PC-9 (cell line): ENCODE measurements at regions not wholly inside any gene's neighbourhood (a gene's known extent, or its start where the extent isn't known, plus 50 kb on each side); places are given as distances from the start of the nearest gene placed in this dataset.

ENCODE experiments used
- BruUV-seq: library from RNA; stranded (reverse); fragments of 400-500 nt; replicated peaks from 2 replicates; lab custom pipeline; 2021; lab: Mats Ljungman, UMichigan
- CTCF ChIA-PET: fragments of 300-600 bp; sonication (Branson Sonifier 250); formaldehyde crosslinking; loops from one replicate; lab custom pipeline; 2022; ENCODE audit warnings: antibody characterized with exemption; lab: Charles Lee
- POLR2A ChIA-PET: fragments of 300-600 bp; sonication (Branson Sonifier 250); formaldehyde crosslinking; loops from one replicate; lab custom pipeline; 2022; ENCODE audit warnings: antibody characterized with exemption; ENCODE audit not compliant: unreplicated experiment; lab: Charles Lee
- DNase-seq, 2 experiments: peaks; one replicate each; pipeline versions ENCODE4 v3.0.0 to v3.0.0-alpha.2; 2015 to 2022; ENCODE audit warnings: mixed read lengths in 1 of 2
- H2AFZ ChIP-seq: fragments of 200-600 bp; sonication (generic); 2 replicates; pipeline ENCODE4 v1.8.1; 2017; ENCODE audit warnings: antibody characterized with exemption
- H3F3A ChIP-seq: fragments of 200-600 bp; sonication (generic); 2 replicates; pipeline ENCODE4 v1.8.1; 2017; ENCODE audit warnings: antibody characterized with exemption, mild to moderate bottlenecking, low read depth; ENCODE audit not compliant: insufficient read depth
- H3K27ac ChIP-seq: fragments of 200-600 bp; sonication (generic); 2 replicates; pipeline ENCODE4 v1.6.1; 2016; ENCODE audit warnings: mixed run types
- H3K27me3 ChIP-seq: fragments of 200-600 bp; sonication (generic); 2 replicates; pipeline ENCODE4 v1.6.1; 2016; ENCODE audit warnings: low read depth, mixed run types; ENCODE audit not compliant: insufficient read depth
- H3K36me3 ChIP-seq: fragments of 200-600 bp; sonication (generic); 2 replicates; pipeline ENCODE4 v1.6.1; 2016; ENCODE audit warnings: low read depth, mixed run types
- H3K4me1 ChIP-seq: fragments of 200-600 bp; sonication (generic); replicated peaks from 2 replicates; pipeline ENCODE4 v1.6.1; 2016; ENCODE audit warnings: mixed run types; ENCODE audit not compliant: insufficient read depth
- H3K4me2 ChIP-seq: fragments of 200-600 bp; sonication (generic); 2 replicates; pipeline ENCODE4 v1.6.1; 2017; ENCODE audit warnings: mixed run types
- H3K4me3 ChIP-seq: fragments of 200-600 bp; sonication (generic); 2 replicates; pipeline ENCODE4 v1.6.1; 2016; ENCODE audit warnings: mixed run types
- H3K79me2 ChIP-seq: fragments of 200-600 bp; sonication (generic); 2 replicates; pipeline ENCODE4 v1.6.1; 2017; ENCODE audit warnings: low read depth, mixed run types
- H3K9me2 ChIP-seq: fragments of 200-600 bp; sonication (generic); 2 replicates; pipeline ENCODE4 v1.8.1; 2017; ENCODE audit warnings: mild to moderate bottlenecking; ENCODE audit not compliant: insufficient read depth
- H3K9me3 ChIP-seq: fragments of 200-600 bp; sonication (generic); 2 replicates; pipeline ENCODE4 v1.8.1; 2016; ENCODE audit warnings: low read depth; ENCODE audit not compliant: insufficient read depth
- H4K20me1 ChIP-seq: fragments of 200-600 bp; sonication (generic); 2 replicates; pipeline ENCODE4 v1.8.1; 2017; ENCODE audit not compliant: insufficient read depth
- CTCF ChIP-seq: fragments of 200-600 bp; sonication (generic); conservative IDR thresholded peaks from 2 replicates; pipeline ENCODE4 v1.6.1; 2017; ENCODE audit warnings: mixed run types, antibody characterized with exemption, mild to moderate bottlenecking, moderate library complexity
- EZH2 ChIP-seq: fragments of 200-600 bp; sonication (generic); IDR thresholded peaks from 2 replicates; pipeline ENCODE4 v1.8.0; 2017; ENCODE audit warnings: antibody characterized with exemption, low read depth
- intact Hi-C: fragments of 100-400 bp; cut with micrococcal nuclease; formaldehyde crosslinking; loops from one replicate; pipeline ENCODE4 v1.10.0; 2022; ENCODE audit not compliant: unreplicated experiment

GRCh38 chr1:61572046-61572445 lies 152.9 kb downstream of the TM2D1 start:
- intact Hi-C loops, result no loop called here
- TF ChIP-seq CTCF (no peak), EZH2 (no peak)
- Histone ChIP-seq H3K27ac (no peak overlapping the region), H3F3A (no peaks in the 10 kb centered on the region), H3K4me1 (no peaks in the 10 kb centered on the region), H3K4me2 (no peak overlapping the region), H3K4me3 (no peak overlapping the region), H3K9me3 (peaks cover under 1% of the 10 kb centered on the region; the same call in 1 of the 2 replicates), H3K79me2 (no peaks in the 10 kb centered on the region), H3K27me3 (no peaks in the 10 kb centered on the region), H3K9me2 (no peaks in the 10 kb centered on the region), H3K36me3 (no peaks in the 10 kb centered on the region), H4K20me1 (no peaks in the 10 kb centered on the region), H2AFZ (no peak overlapping the region)
- BruUV-seq, result no TSS peak
- CTCF ChIA-PET, result no interaction called here
- DNase-seq, result no peak
- POLR2A ChIA-PET, result no interaction called here

- no peak overlapping the region for H2AFZ ChIP-seq
- no TSS peak for BruUV-seq
- H3K4me2 ChIP-seq, result no peak overlapping the region
- H3K4me1 ChIP-seq, result no peaks in the 10 kb centered on the region
- H4K20me1 ChIP-seq, result no peaks in the 10 kb centered on the region
- no peak overlapping the region for H3K4me3 ChIP-seq
- H3K36me3 ChIP-seq, result no peaks in the 10 kb centered on the region
- no peak for DNase-seq
- H3F3A ChIP-seq, result no peaks in the 10 kb centered on the region
- no peaks in the 10 kb centered on the region for H3K27me3 ChIP-seq
- H3K9me3 ChIP-seq, result peaks cover 12% of the 10 kb centered on the region
- intact Hi-C loops, result no loop called here
- no peak overlapping the region for H3K27ac ChIP-seq
- ChIA-PET CTCF (no interaction called here), POLR2A (no interaction called here)
- no peaks in the 10 kb centered on the region for H3K79me2 ChIP-seq
- H3K9me2 ChIP-seq, result no peaks in the 10 kb centered on the region
- TF ChIP-seq CTCF (no peak), EZH2 (no peak)
Observed at GRCh38 chr1:61570191-61570590, 154.8 kb downstream of the TM2D1 start.

GRCh38 chr1:61569303-61569621 lies 155.7 kb downstream of the TM2D1 start:
- no peaks in the 10 kb centered on the region for H3K79me2 ChIP-seq
- ChIA-PET CTCF (no interaction called here), POLR2A (no interaction called here)
- intact Hi-C loops, result no loop called here
- peaks cover 12% of the 10 kb centered on the region for H3K9me3 ChIP-seq
- H3K4me3 ChIP-seq, result no peak overlapping the region
- TF ChIP-seq CTCF, result no peak
- TF ChIP-seq EZH2, result no peak
- no peak overlapping the region for H2AFZ ChIP-seq
- H3K36me3 ChIP-seq, result no peaks in the 10 kb centered on the region
- no peak for DNase-seq
- no peak overlapping the region for H3K4me2 ChIP-seq
- H3K27me3 ChIP-seq, result no peaks in the 10 kb centered on the region
- H3K4me1 ChIP-seq, result no peaks in the 10 kb centered on the region
- no peak overlapping the region for H3K27ac ChIP-seq
- no peaks in the 10 kb centered on the region for H3F3A ChIP-seq
- no peaks in the 10 kb centered on the region for H3K9me2 ChIP-seq
- no TSS peak for BruUV-seq
- H4K20me1 ChIP-seq, result no peaks in the 10 kb centered on the region
